Stimulated activated CD4-positive, alpha-beta T cell treated with anti-CD3 and anti-CD28 coated beads, Interleukin-15, amount 100 ng/mL, for 48 hours (primary cell): ENCODE measurements at regions not wholly inside any gene's neighbourhood (a gene's known extent, or its start where the extent isn't known, plus 50 kb on each side); places are given as distances from the start of the nearest gene placed in this dataset.
"Not testable (repeated sequence)": the region's sequence is repeated elsewhere in the genome, so short reads cannot be mapped to it uniquely, and the experiment has no call there.

Source experiments
- DNase-seq, 2 donors: peaks; one replicate each; pipeline ENCODE4 v3.0.0-alpha.2; 2020; ENCODE audit warnings: low read depth in 2 of 2

- no peak for DNase-seq
Measured at GRCh38 chr12:97616946-97617345, 154.3 kb downstream of the RMST start.

- DNase-seq, result no peak
Measured at GRCh38 chr12:97628962-97629361, 166.4 kb downstream of the RMST start.

GRCh38 chr12:97629382-97629781 lies 166.8 kb downstream of the RMST start:
- DNase-seq, result no peak

- no peak for DNase-seq
Measured at GRCh38 chr12:97630356-97630755, 167.8 kb downstream of the RMST start.

GRCh38 chr12:97630875-97631274 lies 168.3 kb downstream of the RMST start:
- no peak for DNase-seq

GRCh38 chr12:97637770-97638169 lies 175.2 kb downstream of the RMST start:
- DNase-seq, result no peak

GRCh38 chr12:97638739-97639138 lies 176.1 kb downstream of the RMST start:
- no peak for DNase-seq

GRCh38 chr12:97639702-97640101 lies 177.1 kb downstream of the RMST start:
- DNase-seq, result no peak

GRCh38 chr12:97640826-97641225 lies 178.2 kb downstream of the RMST start:
- DNase-seq, result no peak

- DNase-seq, result no peak
Measured at GRCh38 chr12:97642911-97643310, 180.3 kb downstream of the RMST start.

GRCh38 chr12:97643924-97644323 lies 181.3 kb downstream of the RMST start:
- no peak for DNase-seq

- no peak for DNase-seq
Measured at GRCh38 chr12:97645726-97646125, 183.1 kb downstream of the RMST start.

GRCh38 chr12:97647142-97647541 lies 184.5 kb downstream of the RMST start:
- no peak for DNase-seq

GRCh38 chr12:97650242-97650641 lies 187.6 kb downstream of the RMST start:
- no peak for DNase-seq

- DNase-seq, result not testable (repeated sequence)
Measured at GRCh38 chr12:97656548-97656947, 193.9 kb downstream of the RMST start.

- no peak for DNase-seq
Measured at GRCh38 chr12:97659117-97659880, 196.7 kb downstream of the RMST start.

GRCh38 chr12:97666263-97666662 lies 203.7 kb downstream of the RMST start:
- no peak for DNase-seq

- DNase-seq, result no peak
Measured at GRCh38 chr12:97672870-97673269, 210.3 kb downstream of the RMST start.

- no peak for DNase-seq
Measured at GRCh38 chr12:97680751-97681150, 218.1 kb downstream of the RMST start.

- DNase-seq, result no peak
Measured at GRCh38 chr12:97681612-97682504, 219.3 kb downstream of the RMST start.

GRCh38 chr12:97685360-97685759 lies 222.8 kb downstream of the RMST start:
- DNase-seq, result no peak

- no peak for DNase-seq
Measured at GRCh38 chr12:97701901-97702300, 239.3 kb downstream of the RMST start.

GRCh38 chr12:97711392-97711791 lies 248.8 kb downstream of the RMST start:
- DNase-seq, result no peak
